GM12801 (cell line): ENCODE measurements at regions not wholly inside any gene's neighbourhood (a gene's known extent, or its start where the extent isn't known, plus 50 kb on each side); places are given as distances from the start of the nearest gene placed in this dataset.

Source experiments
- CTCF ChIP-seq: IDR thresholded peaks from one replicate; pipeline ENCODE4 v1.5.1; 2011; ENCODE audit warnings: control low read depth; ENCODE audit not compliant: insufficient read length; ENCODE audit errors: extremely low read depth

- TF ChIP-seq CTCF, result no peak
Observed at GRCh38 chr3:98984024-98984423, 82.5 kb upstream of the DCBLD2 start.

GRCh38 chr3:98982351-98982750 is 80.9 kb upstream of the DCBLD2 start:
- no peak for TF ChIP-seq CTCF

GRCh38 chr3:98980915-98981596 is 79.6 kb upstream of the DCBLD2 start:
- TF ChIP-seq CTCF, result no peak

- TF ChIP-seq CTCF, result no peak
Observed at GRCh38 chr3:98979296-98979695, 77.8 kb upstream of the DCBLD2 start.

- no peak for TF ChIP-seq CTCF
Observed at GRCh38 chr3:98978068-98978811, 76.7 kb upstream of the DCBLD2 start.

GRCh38 chr3:98977520-98977919 is 76.0 kb upstream of the DCBLD2 start:
- no peak for TF ChIP-seq CTCF

GRCh38 chr3:98974442-98974841 is 72.9 kb upstream of the DCBLD2 start:
- no peak for TF ChIP-seq CTCF
